PC-9 (cell line): ENCODE measurements at regions not wholly inside any gene's neighbourhood (a gene's known extent, or its start where the extent isn't known, plus 50 kb on each side); places are given as distances from the start of the nearest gene placed in this dataset.
"Not testable (repeated sequence)": the region's sequence is repeated elsewhere in the genome, so short reads cannot be mapped to it uniquely, and the experiment has no call there.

Source experiments
- CTCF ChIP-seq: fragments of 200-600 bp; sonication (generic); conservative IDR thresholded peaks from 2 replicates; pipeline ENCODE4 v1.6.1; 2017; ENCODE audit warnings: mixed run types, antibody characterized with exemption, mild to moderate bottlenecking, moderate library complexity
- EZH2 ChIP-seq: fragments of 200-600 bp; sonication (generic); IDR thresholded peaks from 2 replicates; pipeline ENCODE4 v1.8.0; 2017; ENCODE audit warnings: antibody characterized with exemption, low read depth

GRCh38 chr13:78866076-78866475 is 207.1 kb upstream of the OBI1 start:
- not testable (repeated sequence) for TF ChIP-seq CTCF, EZH2
